GM23248 (cell line): ENCODE measurements at regions not wholly inside any gene's neighbourhood (a gene's known extent, or its start where the extent isn't known, plus 50 kb on each side); places are given as distances from the start of the nearest gene placed in this dataset.

Source experiments
- EZH2 ChIP-seq: fragments of 200-600 bp; sonication (generic); IDR thresholded peaks from 2 replicates; pipeline ENCODE4 v1.6.1; 2018; ENCODE audit warnings: antibody characterized with exemption, mild to moderate bottlenecking; ENCODE audit not compliant: insufficient read depth, poor library complexity, severe bottlenecking
- EZH2phosphoT487 ChIP-seq: fragments of 200-600 bp; sonication (generic); IDR thresholded peaks from 2 replicates; pipeline ENCODE4 v1.6.1; 2018; ENCODE audit warnings: antibody characterized with exemption, moderate library complexity, mild to moderate bottlenecking, low read depth; ENCODE audit not compliant: insufficient read depth

GRCh38 chr2:21401022-21401698 lies 277.4 kb downstream of the TDRD15 start:
- TF ChIP-seq EZH2, result no peak
- no peak for TF ChIP-seq EZH2phosphoT487
